RWPE2 (cell line): ENCODE measurements at regions not wholly inside any gene's neighbourhood (a gene's known extent, or its start where the extent isn't known, plus 50 kb on each side); places are given as distances from the start of the nearest gene placed in this dataset.

Experiments
- ATAC-seq: fragments of 200-7000 bp; cut with Tn5 transposase; 3 replicates; pipeline ENCODE4 v1.9.1; 2021; ENCODE audit warnings: low read depth
- DNase-seq: peaks from one replicate; pipeline ENCODE4 v3.0.0-alpha.2; 2020; ENCODE audit warnings: low spot score
- H3K27ac ChIP-seq: fragments of 450-650 bp; 2 replicates; pipeline ENCODE4 v1.5.1; 2017; ENCODE audit warnings: mild to moderate bottlenecking; ENCODE audit not compliant: poor library complexity, severe bottlenecking
- H3K27me3 ChIP-seq: fragments of 250-450 bp; sonication (Bioruptor Pico); 2 replicates; pipeline ENCODE4 v1.5.1; 2021; ENCODE audit warnings: mild to moderate bottlenecking, moderate library complexity; ENCODE audit not compliant: insufficient read depth, poor library complexity, severe bottlenecking
- H3K36me3 ChIP-seq: fragments of 250-450 bp; sonication (Bioruptor Pico); 2 replicates; pipeline ENCODE4 v1.5.1; 2020; ENCODE audit warnings: low read depth, mild to moderate bottlenecking, moderate library complexity
- H3K4me1 ChIP-seq: fragments of 250-450 bp; sonication (Bioruptor Pico); 2 replicates; pipeline ENCODE4 v1.5.1; 2021; ENCODE audit warnings: mild to moderate bottlenecking, moderate library complexity; ENCODE audit not compliant: insufficient read depth, poor library complexity, severe bottlenecking
- H3K4me3 ChIP-seq: fragments of 250-450 bp; sonication (Bioruptor Pico); 2 replicates; pipeline ENCODE4 v1.5.1; 2021; ENCODE audit warnings: mild to moderate bottlenecking, moderate library complexity; ENCODE audit not compliant: severe bottlenecking
- H3K9me3 ChIP-seq: fragments of 250-450 bp; sonication (Bioruptor Pico); 2 replicates; pipeline ENCODE4 v1.5.1; 2021; ENCODE audit warnings: mild to moderate bottlenecking, moderate library complexity; ENCODE audit not compliant: severe bottlenecking
- TF ChIP-seq, protein P1 (sequence below): fragments of 450-650 bp; IDR thresholded peaks from one replicate; pipeline ENCODE4 v1.5.1; 2017; ENCODE audit warnings: mild to moderate bottlenecking, moderate library complexity; ENCODE audit not compliant: poor library complexity, severe bottlenecking

DNA sequence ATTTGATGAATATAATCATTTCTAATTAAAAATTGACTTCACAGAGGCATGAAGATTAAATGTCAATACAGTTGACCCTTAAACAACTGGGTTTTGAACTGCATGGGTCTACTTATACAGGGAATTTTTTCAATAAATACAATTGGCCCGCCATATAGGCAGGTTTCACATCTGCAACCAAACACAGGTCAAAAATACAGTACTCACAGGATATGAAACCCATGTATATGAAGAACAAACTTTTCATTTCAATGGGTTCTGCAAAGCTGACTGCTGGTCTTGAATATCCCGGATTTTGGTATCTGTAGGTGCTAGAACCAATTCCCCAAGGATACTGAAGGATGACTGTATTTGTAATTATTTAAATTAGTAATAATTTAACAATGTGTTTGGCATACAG lies 555.6 kb downstream of the EPHA4 start:
- Histone ChIP-seq H3K27me3 (no peaks in the 10 kb centered on the region), H3K27ac (no peak overlapping the region), H3K4me1 (no peaks in the 10 kb centered on the region), H3K4me3 (no peak overlapping the region), H3K36me3 (no peaks in the 10 kb centered on the region), H3K9me3 (no peaks in the 10 kb centered on the region)
- no peak for ATAC-seq
- DNase-seq = no peak
- TF ChIP-seq, protein P1, sequence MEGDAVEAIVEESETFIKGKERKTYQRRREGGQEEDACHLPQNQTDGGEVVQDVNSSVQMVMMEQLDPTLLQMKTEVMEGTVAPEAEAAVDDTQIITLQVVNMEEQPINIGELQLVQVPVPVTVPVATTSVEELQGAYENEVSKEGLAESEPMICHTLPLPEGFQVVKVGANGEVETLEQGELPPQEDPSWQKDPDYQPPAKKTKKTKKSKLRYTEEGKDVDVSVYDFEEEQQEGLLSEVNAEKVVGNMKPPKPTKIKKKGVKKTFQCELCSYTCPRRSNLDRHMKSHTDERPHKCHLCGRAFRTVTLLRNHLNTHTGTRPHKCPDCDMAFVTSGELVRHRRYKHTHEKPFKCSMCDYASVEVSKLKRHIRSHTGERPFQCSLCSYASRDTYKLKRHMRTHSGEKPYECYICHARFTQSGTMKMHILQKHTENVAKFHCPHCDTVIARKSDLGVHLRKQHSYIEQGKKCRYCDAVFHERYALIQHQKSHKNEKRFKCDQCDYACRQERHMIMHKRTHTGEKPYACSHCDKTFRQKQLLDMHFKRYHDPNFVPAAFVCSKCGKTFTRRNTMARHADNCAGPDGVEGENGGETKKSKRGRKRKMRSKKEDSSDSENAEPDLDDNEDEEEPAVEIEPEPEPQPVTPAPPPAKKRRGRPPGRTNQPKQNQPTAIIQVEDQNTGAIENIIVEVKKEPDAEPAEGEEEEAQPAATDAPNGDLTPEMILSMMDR = no peak

DNA sequence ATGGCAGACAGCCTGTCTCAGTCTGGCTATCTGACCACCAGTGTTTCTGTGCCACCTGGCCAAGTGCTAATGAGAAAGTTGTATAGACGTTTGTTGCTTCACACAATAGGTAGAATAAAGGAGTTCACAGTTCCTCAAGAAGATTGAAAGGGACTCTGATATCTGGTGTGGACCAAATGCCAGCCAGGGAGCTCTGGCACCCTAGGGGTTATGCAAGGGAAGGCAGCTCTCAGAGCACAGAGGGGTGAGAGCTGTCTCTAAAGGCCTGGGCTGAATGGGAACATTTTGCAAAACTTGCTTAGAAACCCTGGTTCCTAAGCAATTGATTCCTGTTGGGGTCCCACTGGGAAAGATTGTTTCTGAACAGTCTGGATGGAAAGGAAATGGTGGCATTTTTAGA lies 553.8 kb downstream of the EPHA4 start:
- ATAC-seq = no peak
- no peak overlapping the region for H3K27ac ChIP-seq
- H3K27me3 ChIP-seq = no peaks in the 10 kb centered on the region
- H3K4me3 ChIP-seq = no peak overlapping the region
- H3K9me3 ChIP-seq = no peaks in the 10 kb centered on the region
- H3K36me3 ChIP-seq = no peaks in the 10 kb centered on the region
- TF ChIP-seq, protein P1 = no peak
- DNase-seq = no peak
- H3K4me1 ChIP-seq = no peaks in the 10 kb centered on the region

DNA sequence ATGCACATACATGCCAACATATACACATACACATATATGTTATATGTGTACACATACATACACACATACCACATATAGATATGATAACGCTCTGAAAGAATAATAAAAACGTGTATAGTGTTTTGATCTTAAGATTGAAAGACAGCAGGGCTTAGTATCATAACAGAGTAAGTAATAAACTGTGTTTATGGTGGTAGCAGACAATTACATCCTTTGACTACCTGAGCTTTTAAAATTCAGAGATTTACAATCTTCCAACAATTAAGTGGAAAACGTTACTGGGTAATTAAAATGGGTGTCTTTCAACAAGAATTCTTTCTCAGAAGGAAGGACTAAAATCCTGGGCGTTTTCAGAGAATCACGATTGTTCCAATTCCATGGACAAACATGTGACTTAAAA lies 552.4 kb downstream of the EPHA4 start:
- Histone ChIP-seq H3K4me3 (no peak overlapping the region), H3K27ac (no peak overlapping the region), H3K36me3 (no peaks in the 10 kb centered on the region), H3K9me3 (no peaks in the 10 kb centered on the region), H3K27me3 (no peaks in the 10 kb centered on the region), H3K4me1 (no peaks in the 10 kb centered on the region)
- DNase-seq (no peak), ATAC-seq (no peak)
- TF ChIP-seq, protein P1 = no peak

DNA sequence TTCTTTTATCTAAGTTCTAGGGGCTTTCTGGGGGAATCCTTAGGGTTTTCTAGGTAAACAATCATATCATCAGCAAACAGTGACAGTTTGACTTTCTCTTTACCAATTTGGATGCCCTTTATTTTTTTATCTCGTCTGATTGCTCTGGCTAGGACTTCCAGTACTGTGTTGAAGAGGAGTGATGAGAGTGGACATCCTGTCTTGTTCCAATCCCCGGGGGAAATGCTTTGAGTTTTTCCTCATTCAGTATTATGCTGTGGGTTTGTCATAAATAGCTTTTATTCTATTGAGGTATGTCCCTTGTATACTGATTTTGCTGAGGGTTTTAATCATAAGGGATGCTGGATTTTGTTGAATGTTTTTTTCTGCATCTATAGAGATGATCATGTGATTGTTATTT lies 549.5 kb downstream of the EPHA4 start:
- Histone ChIP-seq H3K27ac (no peak overlapping the region), H3K4me1 (no peaks in the 10 kb centered on the region), H3K36me3 (no peaks in the 10 kb centered on the region), H3K27me3 (no peaks in the 10 kb centered on the region), H3K4me3 (no peak overlapping the region), H3K9me3 (no peaks in the 10 kb centered on the region)
- TF ChIP-seq, protein P1 = no peak
- no peak for DNase-seq
- ATAC-seq = no peak

DNA sequence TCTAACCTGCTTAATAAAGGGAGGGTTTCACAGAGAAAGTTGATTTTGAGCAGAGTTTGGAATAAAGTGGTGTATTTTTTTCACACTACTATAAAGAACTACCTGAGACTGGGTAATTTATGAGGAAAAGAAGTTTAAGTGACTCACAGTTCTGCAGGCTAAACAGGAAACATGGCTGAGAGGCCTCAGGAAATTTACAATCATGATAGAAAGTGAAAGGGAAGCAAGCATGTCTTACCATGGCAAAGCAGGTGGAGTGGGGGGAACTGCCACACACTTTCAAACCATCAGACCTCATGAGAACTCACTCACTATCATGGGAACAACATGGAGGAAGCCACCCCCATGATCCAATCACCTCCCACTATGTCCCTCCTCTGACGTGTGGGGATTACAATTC lies 546.7 kb downstream of the EPHA4 start:
- TF ChIP-seq, protein P1 = no peak
- no peak for DNase-seq
- Histone ChIP-seq H3K4me1 (no peaks in the 10 kb centered on the region), H3K36me3 (no peaks in the 10 kb centered on the region), H3K27me3 (no peaks in the 10 kb centered on the region), H3K4me3 (no peak overlapping the region), H3K27ac (no peak overlapping the region), H3K9me3 (no peaks in the 10 kb centered on the region)
- no peak for ATAC-seq
